Neuronal stem cell (in vitro differentiated cells): ENCODE measurements at regions not wholly inside any gene's neighbourhood (a gene's known extent, or its start where the extent isn't known, plus 50 kb on each side); places are given as distances from the start of the nearest gene placed in this dataset.
"Not testable (repeated sequence)": the region's sequence is repeated elsewhere in the genome, so short reads cannot be mapped to it uniquely, and the experiment has no call there.

Experiments
- DNase-seq: peaks from one replicate; pipeline ENCODE4 v3.0.0-alpha.2; 2013; ENCODE audit warnings: low spot score
- H2AFZ ChIP-seq: one replicate; pipeline ENCODE4 v1.6.1; 2013; ENCODE audit warnings: mild to moderate bottlenecking, low read length, inconsistent platforms
- H2AK5ac ChIP-seq: 2 replicates; pipeline ENCODE4 v1.6.1; 2013; ENCODE audit warnings: low read depth, mild to moderate bottlenecking, inconsistent platforms, low read length, moderate library complexity, mixed read lengths
- H2BK120ac ChIP-seq: 2 replicates; pipeline ENCODE4 v1.6.1; 2013; ENCODE audit warnings: low read depth, mild to moderate bottlenecking, inconsistent platforms, low read length, moderate library complexity, mixed read lengths
- H2BK12ac ChIP-seq: one replicate; pipeline ENCODE4 v1.6.1; 2013; ENCODE audit warnings: low read length, inconsistent platforms
- H2BK15ac ChIP-seq: 2 replicates; pipeline ENCODE4 v1.6.1; 2013; ENCODE audit warnings: mild to moderate bottlenecking, low read length, inconsistent platforms, mixed read lengths
- H2BK5ac ChIP-seq: one replicate; pipeline ENCODE4 v1.6.1; 2013; ENCODE audit warnings: inconsistent platforms, mild to moderate bottlenecking, low read length, moderate library complexity
- H3K14ac ChIP-seq: one replicate; pipeline ENCODE4 v1.6.1; 2013; ENCODE audit warnings: low read length, inconsistent platforms
- H3K18ac ChIP-seq: 2 replicates; pipeline ENCODE4 v1.6.1; 2013; ENCODE audit warnings: low read length, inconsistent platforms
- H3K23ac ChIP-seq: 2 replicates; pipeline ENCODE4 v1.6.1; 2013; ENCODE audit warnings: low read depth, mild to moderate bottlenecking, mixed read lengths, low read length, inconsistent platforms; ENCODE audit not compliant: poor library complexity
- H3K27ac ChIP-seq: replicated peaks from 3 replicates; pipeline ENCODE4 v1.5.1; 2013; ENCODE audit warnings: low read length, inconsistent platforms
- H3K27me3 ChIP-seq, 3 experiments: 2 replicates each; pipeline ENCODE4 v1.6.1; 2013; ENCODE audit warnings: low read length in 3 of 3, mild to moderate bottlenecking in 2 of 3, inconsistent platforms in 1 of 3, low read depth in 1 of 3, mixed read lengths in 1 of 3, moderate library complexity in 1 of 3; ENCODE audit not compliant: control insufficient read depth in 3 of 3, insufficient read depth in 3 of 3
- H3K36me3 ChIP-seq, 2 donors: replicated peaks in 1 of 2; 2 replicates each; pipeline ENCODE4 v1.6.1; 2013; ENCODE audit warnings: low read length in 2 of 2; ENCODE audit not compliant: control insufficient read depth in 2 of 2, insufficient read depth in 2 of 2
- H3K4ac ChIP-seq: 2 replicates; pipeline ENCODE4 v1.6.1; 2013; ENCODE audit warnings: inconsistent platforms, mild to moderate bottlenecking, low read length, moderate library complexity
- H3K4me1 ChIP-seq, 2 donors: 1 replicate in 1 of 2; 2 replicates in 1 of 2; pipeline ENCODE4 v1.6.1; 2013; ENCODE audit warnings: low read length in 2 of 2, low read depth in 1 of 2; ENCODE audit not compliant: control insufficient read depth in 2 of 2, insufficient read depth in 1 of 2
- H3K4me2 ChIP-seq: one replicate; pipeline ENCODE4 v1.6.1; 2013; ENCODE audit warnings: mild to moderate bottlenecking, low read length, inconsistent platforms; ENCODE audit not compliant: insufficient read depth, poor library complexity, severe bottlenecking
- H3K4me3 ChIP-seq, 2 donors: 2 replicates each; pipeline ENCODE4 v1.5.1; 2013; ENCODE audit warnings: low read length in 2 of 2, mild to moderate bottlenecking in 2 of 2, inconsistent platforms in 1 of 2, moderate library complexity in 1 of 2
- H3K79me1 ChIP-seq: one replicate; pipeline ENCODE4 v1.6.1; 2013; ENCODE audit warnings: low read depth, mild to moderate bottlenecking, inconsistent platforms, low read length, moderate library complexity
- H3K9ac ChIP-seq: one replicate; pipeline ENCODE4 v1.6.1; 2013; ENCODE audit warnings: mild to moderate bottlenecking, low read depth, low read length, inconsistent platforms; ENCODE audit not compliant: poor library complexity
- H3K9me3 ChIP-seq, 2 donors: replicated peaks in 1 of 2; 2 replicates each; pipeline versions ENCODE3 to v1.6.1; 2013; ENCODE audit warnings: low read length in 2 of 2, mild to moderate bottlenecking in 2 of 2, inconsistent platforms in 1 of 2, low read depth in 1 of 2, mixed read lengths in 1 of 2, moderate library complexity in 1 of 2; ENCODE audit not compliant: control insufficient read depth in 2 of 2, insufficient read depth in 1 of 2
- H4K8ac ChIP-seq: one replicate; pipeline ENCODE4 v1.6.1; 2013; ENCODE audit warnings: low read depth, mild to moderate bottlenecking, inconsistent platforms, low read length, moderate library complexity
- H4K91ac ChIP-seq: one replicate; pipeline ENCODE4 v1.6.1; 2013; ENCODE audit warnings: low read length, low read depth, mild to moderate bottlenecking, inconsistent platforms; ENCODE audit not compliant: poor library complexity
- WGBS, 2 donors: extraction: QIAGEN DNeasy Blood & Tissue Kit; methylation state at CpG; one replicate each; pipeline ENCODE4 v1.1.7; 2013; ENCODE audit warnings: missing lambda C conversion rate in 2 of 2, mixed read lengths in 1 of 2; ENCODE audit not compliant: insufficient read length in 2 of 2, insufficient replicate concordance in 1 of 2; ENCODE audit errors: extremely low coverage in 2 of 2; 5-methylcytosine and 5-hydroxymethylcytosine counted together

- Histone ChIP-seq H3K4ac (no peak overlapping the region), H2AK5ac (no peak overlapping the region), H2BK15ac (no peak overlapping the region), H2BK120ac (no peak overlapping the region), H3K36me3 (no peaks in the 10 kb centered on the region), H3K79me1 (no peaks in the 10 kb centered on the region), H3K23ac (no peak overlapping the region), H3K9ac (no peak overlapping the region), H2BK12ac (no peak overlapping the region), H4K91ac (no peak overlapping the region), H2AFZ (peak overlapping the region; percentile 12), H3K18ac (no peak overlapping the region), H3K27me3 (no peaks in the 10 kb centered on the region), H2BK5ac (no peak overlapping the region), H3K4me2 (no peak overlapping the region), H3K4me1 (peaks cover 9 to 18% of the 10 kb centered on the region in 2 donors), H3K4me3 (no peak overlapping the region), H3K9me3 (peaks cover 0 to 13% of the 10 kb centered on the region in 2 donors), H4K8ac (no peak overlapping the region), H3K14ac (no peak overlapping the region), H3K27ac (no peak overlapping the region)
- no CpG with 5 or more reads among the region's 2 CpGs for WGBS, 2 donors
- DNase-seq = no peak
Observed at GRCh38 chr6:44742201-44742600, 354.7 kb downstream of the CDC5L start.

GRCh38 chr6:44742828-44743372 is 355.4 kb downstream of the CDC5L start:
- H3K4me3 ChIP-seq = no peak overlapping the region
- H3K23ac ChIP-seq = no peak overlapping the region
- no peaks in the 10 kb centered on the region for H3K36me3 ChIP-seq
- no peak overlapping the region for H4K8ac ChIP-seq
- no peak overlapping the region for H2BK5ac ChIP-seq
- H3K18ac ChIP-seq = no peak overlapping the region
- no peaks in the 10 kb centered on the region for H3K27me3 ChIP-seq
- H3K79me1 ChIP-seq = no peaks in the 10 kb centered on the region
- H3K9me3 ChIP-seq = peaks cover 0 to 18% of the 10 kb centered on the region in 2 donors
- no peak overlapping the region for H3K27ac ChIP-seq
- no CpG with 5 or more reads among the region's 2 CpGs for WGBS, 2 donors
- no peak overlapping the region for H4K91ac ChIP-seq
- no peak overlapping the region for H3K14ac ChIP-seq
- no peak overlapping the region for H3K4me2 ChIP-seq
- H2BK120ac ChIP-seq = no peak overlapping the region
- no peak overlapping the region for H2AFZ ChIP-seq
- H3K9ac ChIP-seq = no peak overlapping the region
- no peak overlapping the region for H2AK5ac ChIP-seq
- no peak for DNase-seq
- no peak overlapping the region for H3K4ac ChIP-seq
- peaks cover 9 to 18% of the 10 kb centered on the region in 2 donors for H3K4me1 ChIP-seq
- H2BK12ac ChIP-seq = no peak overlapping the region
- no peak overlapping the region for H2BK15ac ChIP-seq

DNA sequence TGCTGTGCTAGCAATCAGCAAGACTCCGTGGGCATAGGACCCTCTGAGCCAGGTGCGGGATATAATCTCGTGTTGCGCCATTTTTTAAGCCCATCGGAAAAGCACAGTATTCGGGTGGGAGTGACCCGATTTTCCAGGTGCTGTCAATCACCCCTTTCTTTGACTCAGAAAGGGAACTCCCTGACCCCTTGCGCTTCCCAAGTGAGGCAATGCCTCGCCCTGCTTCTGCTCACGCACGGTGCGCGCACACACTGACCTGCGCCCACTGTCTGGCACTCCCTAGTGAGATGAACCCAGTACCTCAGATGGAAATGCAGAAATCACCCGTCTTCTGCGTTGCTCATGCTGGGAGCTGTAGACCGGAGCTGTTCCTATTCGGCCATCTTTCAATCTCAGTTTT is 372.6 kb downstream of the CDC5L start:
- not testable (repeated sequence) for H3K4me1 ChIP-seq, H3K36me3 ChIP-seq, H3K9ac ChIP-seq, H3K4me3 ChIP-seq, H3K27me3 ChIP-seq, H3K23ac ChIP-seq, H2BK12ac ChIP-seq, H2AK5ac ChIP-seq, H3K4ac ChIP-seq, H3K14ac ChIP-seq, H2BK15ac ChIP-seq, H3K79me1 ChIP-seq, H3K18ac ChIP-seq, H3K4me2 ChIP-seq, H3K27ac ChIP-seq, H4K8ac ChIP-seq, DNase-seq, H2BK120ac ChIP-seq, H2AFZ ChIP-seq, H4K91ac ChIP-seq, H2BK5ac ChIP-seq
- H3K9me3 ChIP-seq = peaks cover 2 to 24% of the 10 kb centered on the region in 2 donors
- WGBS, 2 donors = no CpG with 5 or more reads among the region's 18 CpGs

DNA sequence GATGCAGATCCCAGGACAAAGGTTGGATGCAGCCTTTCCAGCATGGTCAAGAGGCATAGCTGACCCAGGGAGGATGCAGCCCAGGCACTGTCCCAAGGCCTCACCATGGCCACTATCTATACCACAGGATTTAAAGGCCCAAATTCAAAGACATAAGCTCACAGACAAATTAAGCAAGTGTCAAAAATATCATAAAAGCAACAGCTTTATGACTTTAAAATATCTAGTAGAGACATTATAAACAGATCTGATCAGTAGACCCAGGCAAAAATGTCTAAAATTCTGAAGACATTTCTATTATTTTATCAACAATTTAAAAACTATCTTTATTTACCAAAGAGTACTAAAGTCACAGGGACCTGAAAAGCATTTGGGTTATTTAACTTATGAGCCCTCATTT is 373.5 kb downstream of the CDC5L start:
- Histone ChIP-seq H3K36me3 (no peaks in the 10 kb centered on the region), H2BK12ac (no peak overlapping the region), H3K4me3 (no peak overlapping the region), H3K9ac (no peak overlapping the region), H4K8ac (no peak overlapping the region), H3K79me1 (no peaks in the 10 kb centered on the region), H3K18ac (no peak overlapping the region), H2BK15ac (no peak overlapping the region), H2AK5ac (no peak overlapping the region), H3K27ac (no peak overlapping the region), H3K14ac (no peak overlapping the region), H2BK5ac (no peak overlapping the region), H3K4me1 (no peaks in the 10 kb centered on the region), H2BK120ac (no peak overlapping the region), H3K23ac (no peak overlapping the region), H3K4ac (no peak overlapping the region), H3K27me3 (no peaks in the 10 kb centered on the region), H3K4me2 (no peak overlapping the region), H2AFZ (no peak overlapping the region), H3K9me3 (peaks cover 2 to 24% of the 10 kb centered on the region in 2 donors), H4K91ac (no peak overlapping the region)
- no peak for DNase-seq
